ENCODE measurements at regions not wholly inside any gene's neighbourhood (a gene's known extent, or its start where the extent isn't known, plus 50 kb on each side); places are given as distances from the start of the nearest gene placed in this dataset.

DNA sequence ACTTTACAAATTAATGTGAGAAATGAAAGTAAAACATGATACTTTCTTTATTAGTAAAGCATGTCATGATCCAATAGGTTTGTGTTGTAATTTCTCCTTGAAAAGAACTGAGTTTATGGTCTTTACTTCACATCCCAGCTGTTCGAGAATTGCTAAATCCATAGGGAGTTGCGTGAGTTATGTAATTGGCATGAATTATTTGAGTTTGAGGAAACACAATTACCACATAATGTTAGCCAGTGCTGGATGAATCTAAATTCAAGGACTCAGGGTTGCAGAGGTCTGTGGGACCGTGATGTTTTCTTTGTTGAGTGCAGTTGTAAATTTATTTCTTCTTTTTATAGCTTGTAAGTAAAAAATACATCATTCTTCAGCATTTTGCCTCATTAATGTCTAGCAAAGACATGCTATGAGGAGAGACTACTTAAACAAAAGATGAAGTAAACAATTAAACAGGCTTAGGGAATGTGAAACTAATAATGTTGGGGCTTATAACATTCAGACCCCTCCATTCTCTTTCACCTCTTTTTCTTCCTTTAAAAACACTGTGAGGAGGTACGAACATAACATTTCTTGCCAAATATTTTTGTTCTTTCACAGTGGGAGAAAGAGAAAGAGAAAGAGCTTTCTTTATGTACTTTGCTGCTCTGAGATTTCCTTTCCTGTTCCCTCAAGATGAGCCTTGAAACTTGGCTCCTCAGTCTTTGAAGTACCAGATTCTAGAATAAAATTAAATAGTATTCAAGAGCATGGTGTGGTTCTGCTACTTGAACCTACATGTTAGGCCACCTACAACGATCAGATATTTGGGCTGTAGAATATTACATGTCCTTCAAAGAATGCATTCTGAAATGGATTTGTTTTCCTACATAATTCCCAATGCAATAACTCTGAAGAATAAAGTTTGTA, 159.6 kb upstream of the ANK2 start:
- TF ChIP-seq POLR2A (IDR thresholded peaks at IDR 0.05; ENCODE audit: low read depth, low read length) (no peak), TAF1 (IDR thresholded peaks at IDR 0.05; ENCODE audit: borderline replicate concordance, low read depth, low read length) (no peak), POLR2AphosphoS5 (IDR thresholded peaks at IDR 0.05; ENCODE audit: low read depth, low read length) (no peak)
